HG02870 (cell line): ENCODE measurements at regions not wholly inside any gene's neighbourhood (a gene's known extent, or its start where the extent isn't known, plus 50 kb on each side); places are given as distances from the start of the nearest gene placed in this dataset.

Experiments used
- ATAC-seq: cut with Tn5 transposase; IDR thresholded peaks from one replicate; pipeline ENCODE4 v1.9.1; 2021; ENCODE audit warnings: mild to moderate bottlenecking, moderate library complexity; ENCODE audit not compliant: unreplicated experiment

DNA sequence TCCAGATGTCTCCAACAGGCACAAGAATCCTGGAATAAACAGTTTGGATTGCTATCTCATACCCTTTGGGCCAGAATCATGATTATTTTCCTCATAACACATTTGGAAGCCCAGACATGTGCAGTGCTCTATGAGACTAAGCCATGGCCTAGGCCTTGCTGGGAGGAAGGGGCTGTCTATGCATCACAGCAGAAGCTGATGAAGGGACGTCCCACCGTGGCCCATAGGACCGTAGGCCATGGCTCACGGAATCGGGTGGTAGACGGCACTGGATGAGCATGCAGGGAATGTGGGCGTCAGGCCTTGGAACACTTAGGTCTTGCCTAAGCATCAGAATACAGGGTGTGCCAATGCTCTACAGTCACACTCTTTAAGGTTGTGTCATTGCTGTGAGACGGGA, 283.8 kb upstream of the TSHZ3 start:
- ATAC-seq = no peak

DNA sequence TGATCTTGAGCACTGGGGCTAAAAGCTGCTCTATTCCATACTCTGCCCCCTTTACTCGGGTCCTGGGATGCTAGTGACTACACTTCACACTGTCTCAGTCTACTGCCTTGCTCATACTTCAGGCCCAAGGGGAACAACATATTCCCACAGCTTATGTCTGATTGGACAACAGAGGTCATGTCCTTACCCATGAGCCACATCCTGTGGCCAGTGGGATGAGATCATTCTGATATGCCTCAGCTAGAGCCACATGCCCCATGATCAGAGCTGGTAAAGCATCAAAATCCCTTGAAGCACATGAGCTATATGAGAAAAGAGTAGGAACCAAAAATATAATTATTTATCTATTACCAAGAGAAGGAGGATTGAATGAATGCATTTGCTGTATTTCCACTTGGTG, 290.1 kb upstream of the TSHZ3 start:
- ATAC-seq = no peak

DNA sequence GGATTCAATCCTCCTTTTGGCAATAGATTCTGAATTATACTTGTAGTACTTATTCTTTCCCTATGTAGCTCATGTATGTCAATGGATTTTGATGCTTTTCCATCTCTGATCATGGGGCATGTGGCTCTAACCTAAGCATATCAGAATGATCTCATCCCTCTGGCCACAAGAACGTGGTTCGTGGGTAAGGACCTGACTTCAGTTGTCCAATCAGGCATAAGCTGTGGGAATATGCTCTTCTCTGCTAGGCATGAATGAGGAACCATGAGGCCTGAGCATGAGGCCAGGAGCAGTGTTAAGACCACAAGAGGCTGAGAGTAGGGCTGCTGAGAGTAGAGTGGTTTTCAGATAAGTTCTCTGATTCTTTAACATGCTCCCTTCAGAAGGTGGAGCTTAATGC, 292.4 kb upstream of the TSHZ3 start:
- ATAC-seq = no peak

DNA sequence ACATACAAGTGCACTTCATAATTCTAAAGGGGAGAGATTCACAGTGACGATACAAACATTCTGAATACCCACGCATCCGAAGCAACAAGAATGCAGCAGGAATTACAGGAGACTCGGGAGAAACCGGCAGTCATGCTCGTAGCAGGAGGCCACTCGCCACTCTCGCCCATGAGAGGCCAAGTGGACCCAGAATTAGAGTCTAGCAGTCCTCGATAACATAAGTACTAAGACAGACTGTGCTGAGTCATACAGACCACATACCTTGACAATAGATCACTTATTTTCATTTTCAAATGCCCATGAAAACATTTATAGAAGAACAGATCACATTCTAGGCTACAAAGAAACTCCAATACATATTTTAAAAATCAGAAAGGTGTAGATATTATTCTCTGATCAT, 299.1 kb upstream of the TSHZ3 start:
- no peak for ATAC-seq

DNA sequence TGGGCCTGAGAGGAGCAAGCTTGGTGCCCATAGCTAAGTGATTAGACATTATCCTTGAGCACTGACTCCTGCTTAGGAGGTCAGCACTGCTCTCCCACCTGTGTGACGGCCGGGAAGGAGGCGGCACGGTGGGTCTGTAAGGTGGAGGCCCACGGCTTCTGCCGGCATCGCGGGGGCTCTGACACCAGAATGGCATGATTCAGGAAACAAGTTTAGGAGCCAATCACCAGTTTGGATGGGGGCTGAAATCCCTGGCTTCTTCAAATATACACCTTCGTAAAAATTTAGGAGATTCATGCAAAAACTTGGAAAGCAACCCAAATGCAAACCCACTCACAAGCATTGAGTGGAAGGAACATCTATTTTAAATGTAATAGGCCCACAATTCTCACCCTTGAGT, 307.3 kb upstream of the TSHZ3 start:
- ATAC-seq = no peak

DNA sequence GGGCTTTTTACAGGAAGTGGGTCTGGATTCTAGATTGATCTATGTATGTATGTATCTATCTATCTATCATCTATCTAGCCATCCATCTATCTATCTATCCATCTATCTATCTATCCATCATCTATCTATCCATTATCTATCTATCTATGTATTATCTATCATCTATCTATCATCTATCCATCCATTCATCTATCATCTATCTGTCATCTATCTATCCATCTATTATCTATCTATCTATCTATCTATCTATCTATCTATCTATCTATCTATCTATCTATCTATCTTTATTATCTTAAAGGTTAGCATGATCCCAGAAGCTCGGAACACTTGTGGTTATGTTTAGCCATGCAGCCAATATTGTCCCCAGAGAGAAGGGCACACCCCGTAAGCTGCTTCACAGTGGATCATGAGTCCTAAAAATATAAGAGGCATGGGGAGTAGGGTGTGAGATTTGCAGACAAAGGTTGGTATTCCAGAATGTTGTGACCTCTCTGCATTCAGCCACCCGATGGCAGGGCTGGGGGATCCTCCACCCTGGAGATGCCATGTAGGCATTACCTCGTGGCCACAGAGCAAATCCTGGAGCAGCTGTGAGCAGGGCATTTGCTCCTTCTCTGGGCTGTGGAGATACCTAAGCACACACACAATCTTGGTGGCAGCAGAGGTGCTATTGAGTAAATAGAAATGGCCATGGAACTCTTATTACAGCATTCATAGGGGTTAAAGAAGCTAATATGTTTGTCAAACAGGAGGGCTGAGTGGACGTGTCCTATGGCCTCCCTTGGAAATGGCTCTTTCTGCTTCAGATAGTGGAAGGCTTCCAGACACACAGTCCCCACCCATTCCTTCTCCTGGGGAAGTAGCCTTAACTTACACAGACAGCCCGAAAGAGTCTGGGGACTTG, 310.0 kb upstream of the TSHZ3 start:
- ATAC-seq = no peak

DNA sequence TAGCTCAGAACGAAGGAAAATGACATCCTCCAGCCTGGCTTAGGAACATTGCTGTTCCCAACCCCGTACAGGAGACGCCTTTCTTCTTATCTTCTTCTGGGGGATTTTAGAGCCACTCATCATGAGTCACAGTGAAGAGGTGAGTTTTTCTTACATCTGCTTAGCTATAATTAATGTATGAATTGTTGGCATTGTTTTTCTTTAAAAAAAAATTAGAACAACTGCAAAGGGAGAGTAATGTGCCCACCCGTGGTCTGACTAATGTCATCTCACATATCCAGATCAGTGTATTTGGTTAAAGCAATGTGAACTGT, 310.6 kb upstream of the TSHZ3 start:
- no peak for ATAC-seq

DNA sequence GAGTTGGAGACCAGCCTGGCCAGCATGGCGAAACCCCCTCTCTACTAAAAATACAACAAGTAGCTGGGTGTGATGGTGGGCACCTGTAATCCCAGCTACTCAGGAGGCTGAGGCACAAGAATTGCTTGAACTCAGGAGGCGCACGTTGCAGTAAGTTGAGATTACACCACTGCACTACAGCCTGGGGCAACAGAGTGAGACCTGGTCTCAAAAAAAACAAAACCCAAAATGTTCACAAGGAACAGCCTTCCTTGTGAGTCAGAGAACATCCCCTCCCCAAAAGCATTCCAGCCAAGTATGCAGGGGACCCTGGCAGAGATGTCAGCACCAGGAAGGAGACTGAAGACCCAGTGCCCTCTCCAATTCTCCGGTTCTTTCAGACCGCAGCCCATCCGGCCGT, 314.9 kb upstream of the TSHZ3 start:
- no peak for ATAC-seq

DNA sequence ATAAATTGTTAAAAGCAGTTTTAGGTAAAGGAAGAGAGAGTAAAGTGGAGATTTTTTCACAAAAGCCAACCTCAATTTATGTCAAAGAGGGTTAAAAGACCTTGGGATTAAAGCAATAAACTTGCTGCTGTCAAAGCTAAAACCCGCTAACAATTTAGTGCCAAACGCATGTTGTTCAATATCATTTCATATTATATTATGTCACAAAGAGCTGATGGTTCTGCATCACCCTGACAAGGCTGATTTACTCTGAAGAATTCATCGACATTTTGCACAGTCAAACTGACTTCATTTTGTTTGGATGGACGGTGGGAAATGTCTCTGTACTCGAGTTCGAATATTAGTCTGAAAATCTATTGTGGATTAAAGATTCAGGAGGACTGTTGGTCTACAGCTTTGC, 315.8 kb upstream of the TSHZ3 start:
- ATAC-seq = no peak

DNA sequence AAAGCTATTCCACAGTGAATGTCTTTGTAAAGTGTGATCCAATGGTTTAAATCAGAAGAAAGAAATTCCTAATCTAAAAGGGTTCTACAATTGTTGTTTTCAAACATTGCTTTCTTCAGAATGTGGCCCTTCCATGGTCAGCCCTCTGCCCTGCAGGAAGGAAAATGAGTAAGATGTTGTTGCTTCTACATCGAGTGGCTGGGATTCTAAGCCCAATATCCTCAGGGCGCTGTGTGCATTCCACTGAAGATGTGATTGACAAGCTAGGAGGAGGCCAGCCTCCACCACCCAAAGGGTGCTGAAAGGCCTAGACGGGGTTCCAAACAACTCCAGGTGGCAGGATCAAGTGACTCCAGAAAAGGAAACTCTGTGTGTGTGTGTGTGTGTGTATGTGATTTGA, 316.9 kb upstream of the TSHZ3 start:
- ATAC-seq = no peak

DNA sequence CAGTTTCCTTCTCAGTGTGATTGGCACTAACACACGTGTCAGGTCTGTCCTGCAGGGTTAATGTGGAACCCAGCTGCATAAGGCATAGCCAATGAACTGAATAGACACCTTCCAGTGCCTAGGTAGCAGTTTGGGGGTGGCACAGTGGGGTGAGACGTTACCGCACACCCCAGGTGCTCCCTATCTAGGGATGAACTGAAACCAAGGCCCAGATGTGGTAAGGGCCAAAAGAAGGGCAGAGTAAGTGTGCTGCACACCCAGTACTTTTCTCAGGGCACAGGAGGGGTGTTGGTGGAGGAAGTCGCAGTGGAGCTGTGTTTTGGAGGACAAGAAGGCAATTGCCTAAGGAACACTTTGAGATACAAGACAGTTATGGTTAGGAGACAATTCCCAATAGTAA, 317.9 kb upstream of the TSHZ3 start:
- ATAC-seq = no peak

DNA sequence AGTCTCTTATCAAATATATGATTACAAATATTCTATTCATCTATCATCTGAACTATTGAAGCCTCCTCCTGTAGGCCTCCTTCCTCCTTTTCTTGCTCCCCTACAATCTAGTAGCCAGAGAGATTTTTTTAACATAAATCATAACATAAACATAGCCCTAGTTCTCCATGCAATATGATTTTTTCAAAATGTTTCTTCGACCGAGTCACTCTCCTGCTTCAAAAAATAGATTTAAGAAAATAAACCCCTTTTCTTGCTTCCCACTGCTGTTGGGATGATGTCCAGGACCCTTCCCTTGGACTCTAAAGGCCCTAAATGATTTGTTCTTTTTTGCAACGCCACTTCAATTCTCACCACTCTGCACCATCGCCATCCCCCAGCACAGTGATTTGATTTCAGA, 319.7 kb upstream of the TSHZ3 start:
- ATAC-seq = no peak

DNA sequence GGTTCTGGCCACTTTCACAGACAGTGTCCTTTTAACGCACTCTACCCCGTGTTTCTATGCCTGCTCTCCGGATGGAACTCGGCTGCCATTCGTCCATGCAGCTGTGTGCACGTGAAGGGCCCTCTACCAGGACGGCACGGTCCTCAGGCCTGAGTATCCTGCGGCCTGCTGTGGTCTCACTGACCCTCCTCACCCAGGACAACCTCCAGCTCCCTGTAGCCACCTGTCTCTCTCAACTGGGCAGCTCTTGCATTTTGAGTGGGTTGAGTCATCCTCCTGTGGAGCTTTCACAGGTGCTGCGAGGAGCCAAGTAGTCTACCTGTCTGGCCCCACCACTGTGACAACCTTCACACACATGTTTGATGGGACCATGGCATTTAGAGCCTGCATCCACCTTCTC, 321.7 kb upstream of the TSHZ3 start:
- ATAC-seq = no peak

DNA sequence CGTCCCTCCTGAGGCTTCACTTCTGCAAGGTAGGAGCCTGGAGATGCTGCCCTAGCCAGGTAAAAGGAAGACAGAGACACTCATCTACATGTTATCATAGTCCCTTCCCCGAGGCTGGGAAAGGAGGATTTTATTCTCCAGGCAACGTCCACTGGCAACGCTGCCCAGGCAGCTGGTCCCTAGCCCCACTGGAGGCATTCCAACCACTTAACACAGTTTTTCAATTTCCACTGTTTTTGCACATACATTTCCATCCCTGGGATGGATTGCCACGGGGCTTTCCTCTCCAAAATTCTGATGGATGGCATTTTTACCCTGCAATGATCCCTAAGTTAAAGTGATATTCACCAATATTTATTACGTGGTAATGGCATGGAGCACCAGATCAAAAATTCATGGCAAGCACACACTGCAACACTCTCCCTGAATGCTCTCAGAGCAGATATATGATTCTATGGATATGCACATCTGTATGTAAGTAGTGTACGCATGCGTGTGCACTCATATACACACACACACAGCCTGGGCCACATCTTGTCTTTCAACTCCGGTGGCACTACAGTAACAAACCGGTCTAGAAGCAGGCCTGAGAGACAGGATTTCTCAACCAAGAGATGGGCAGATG, 322.3 kb upstream of the TSHZ3 start:
- no peak for ATAC-seq

DNA sequence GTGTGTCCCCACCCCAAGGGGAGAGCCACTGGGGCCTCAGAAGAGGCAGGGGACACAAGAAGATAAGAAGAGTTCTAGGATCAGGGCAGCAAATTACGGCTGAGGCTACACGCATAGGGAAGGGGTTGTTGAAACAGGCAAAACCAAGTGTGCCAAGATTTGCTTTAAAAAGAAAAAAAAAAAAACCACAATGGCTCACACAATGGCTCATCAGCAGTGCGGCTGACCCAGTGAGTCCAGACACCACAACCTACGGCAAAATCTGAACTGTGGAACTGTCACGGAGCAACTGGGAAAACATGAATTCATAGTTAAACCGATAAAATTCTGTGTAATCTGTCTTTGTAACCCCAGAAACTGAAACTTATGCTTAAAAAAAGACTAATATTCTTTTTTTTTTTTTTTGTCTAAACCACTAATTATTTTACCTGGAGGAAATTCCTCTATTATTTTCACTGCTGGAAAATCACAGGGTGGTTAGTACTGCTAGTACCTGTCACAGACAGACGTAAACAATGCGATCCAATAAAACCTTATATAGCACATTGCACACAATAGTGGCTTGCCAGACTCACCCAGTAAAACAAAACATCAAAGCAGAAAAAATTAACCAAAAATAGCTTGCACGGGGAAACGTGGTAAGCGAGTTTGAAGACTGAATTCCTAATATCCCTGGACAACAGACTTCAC, 325.4 kb upstream of the TSHZ3 start:
- no peak for ATAC-seq

DNA sequence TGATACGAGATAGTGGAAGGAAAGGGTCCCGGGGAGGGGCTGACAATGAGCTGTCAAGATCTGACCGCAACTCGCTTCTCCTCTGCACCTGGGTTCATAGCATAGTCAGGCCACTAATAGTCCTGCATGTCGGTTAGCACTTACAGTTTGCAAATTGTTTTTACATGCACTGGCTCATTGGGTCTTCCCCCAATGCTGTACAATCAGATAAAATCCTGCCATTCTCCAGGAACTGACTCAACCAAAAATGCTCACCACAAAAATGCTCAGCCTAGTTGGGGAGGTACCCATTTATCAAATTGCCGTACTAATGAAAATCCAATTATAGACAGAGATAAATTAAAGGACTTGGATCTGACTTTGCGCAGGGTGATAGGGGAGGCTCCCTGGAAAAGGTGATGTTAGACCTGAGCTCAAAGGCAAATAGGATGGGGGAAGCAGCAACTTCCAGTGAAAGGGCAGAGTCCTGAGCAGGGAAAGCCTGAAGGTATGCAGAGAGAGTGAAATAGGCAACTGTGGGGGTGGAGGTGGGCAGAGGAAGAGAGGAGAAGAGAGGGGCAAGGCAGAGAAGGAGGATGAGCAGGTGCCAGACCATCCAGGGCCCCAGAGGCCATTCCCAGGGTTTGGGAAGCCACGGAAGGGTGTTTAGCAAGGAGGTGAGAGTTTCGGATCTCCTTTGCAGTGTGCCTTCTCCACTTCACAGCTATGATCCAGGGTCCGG, 326.1 kb upstream of the TSHZ3 start:
- ATAC-seq = no peak

DNA sequence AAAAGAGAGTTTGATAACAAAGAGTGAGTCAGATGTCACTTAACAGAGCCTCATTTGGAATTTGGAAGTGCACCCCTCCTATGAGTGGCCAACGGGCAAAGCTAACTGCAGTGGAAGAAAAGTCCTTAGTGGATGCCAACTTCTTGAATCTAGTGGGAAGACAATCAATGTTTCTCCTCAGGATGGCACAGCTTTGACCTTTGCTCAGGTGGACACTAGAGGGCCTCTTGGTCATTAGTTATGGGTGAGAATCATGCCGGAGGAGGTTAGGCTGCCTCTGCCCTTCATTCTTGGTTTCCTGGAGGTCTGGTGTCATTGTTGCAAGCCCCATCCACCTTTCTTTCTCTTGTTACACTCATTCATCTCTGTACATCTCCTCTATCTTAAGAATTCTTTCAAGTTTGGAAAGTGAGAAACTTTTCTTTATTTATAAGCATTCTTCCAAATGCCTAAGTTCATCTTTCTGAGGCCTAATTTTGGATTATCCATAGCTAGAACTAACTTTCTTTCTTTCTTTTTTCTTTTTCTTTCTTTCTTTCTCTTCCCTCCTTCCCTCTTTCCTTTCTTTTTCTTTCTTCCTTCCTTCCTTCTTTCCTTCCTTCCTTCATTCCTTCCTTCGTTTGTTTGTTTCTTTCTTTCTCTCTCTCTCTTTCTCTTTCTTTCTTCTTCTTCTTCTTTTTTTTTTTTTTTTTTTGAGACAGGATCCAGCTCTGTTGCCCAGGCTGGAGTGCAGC, 327.2 kb upstream of the TSHZ3 start:
- ATAC-seq = no peak

DNA sequence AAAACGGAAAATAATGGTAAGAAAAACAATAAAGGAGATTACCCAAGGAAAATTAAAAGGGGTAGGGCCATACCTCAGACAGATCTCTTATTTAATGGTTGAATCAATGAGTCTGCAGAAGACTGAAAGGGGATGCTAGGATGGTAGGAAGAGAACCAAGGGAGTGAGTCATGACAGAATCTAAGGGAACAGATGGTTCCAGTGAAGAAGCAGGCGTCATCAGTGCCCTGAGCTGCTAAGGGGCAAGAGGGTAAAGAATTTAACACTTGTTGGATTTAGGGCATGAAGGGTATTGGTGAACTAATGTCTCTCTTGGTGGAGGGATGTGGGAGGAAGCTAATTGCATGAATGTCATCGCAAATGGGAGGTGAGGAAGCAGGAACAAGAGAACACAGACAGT, 329.2 kb upstream of the TSHZ3 start:
- no peak for ATAC-seq

DNA sequence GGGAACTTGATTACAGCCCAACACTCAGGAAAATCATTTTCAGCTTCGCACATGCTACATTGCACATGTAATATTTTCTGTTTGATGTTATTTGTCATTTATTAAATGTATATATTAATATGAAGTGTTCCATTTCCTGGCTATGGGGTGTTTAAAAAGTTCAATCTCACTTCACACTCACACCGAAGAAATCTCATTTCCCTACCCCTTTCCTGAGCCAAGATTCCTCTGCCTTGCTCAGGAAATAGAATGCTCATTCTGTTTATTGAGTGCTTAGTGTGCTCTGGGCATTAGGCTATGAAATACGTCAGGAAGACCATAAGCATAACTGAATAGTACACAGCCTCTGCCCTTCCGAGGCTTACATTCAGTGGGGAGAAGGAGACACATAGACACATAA, 331.9 kb upstream of the TSHZ3 start:
- ATAC-seq = no peak

DNA sequence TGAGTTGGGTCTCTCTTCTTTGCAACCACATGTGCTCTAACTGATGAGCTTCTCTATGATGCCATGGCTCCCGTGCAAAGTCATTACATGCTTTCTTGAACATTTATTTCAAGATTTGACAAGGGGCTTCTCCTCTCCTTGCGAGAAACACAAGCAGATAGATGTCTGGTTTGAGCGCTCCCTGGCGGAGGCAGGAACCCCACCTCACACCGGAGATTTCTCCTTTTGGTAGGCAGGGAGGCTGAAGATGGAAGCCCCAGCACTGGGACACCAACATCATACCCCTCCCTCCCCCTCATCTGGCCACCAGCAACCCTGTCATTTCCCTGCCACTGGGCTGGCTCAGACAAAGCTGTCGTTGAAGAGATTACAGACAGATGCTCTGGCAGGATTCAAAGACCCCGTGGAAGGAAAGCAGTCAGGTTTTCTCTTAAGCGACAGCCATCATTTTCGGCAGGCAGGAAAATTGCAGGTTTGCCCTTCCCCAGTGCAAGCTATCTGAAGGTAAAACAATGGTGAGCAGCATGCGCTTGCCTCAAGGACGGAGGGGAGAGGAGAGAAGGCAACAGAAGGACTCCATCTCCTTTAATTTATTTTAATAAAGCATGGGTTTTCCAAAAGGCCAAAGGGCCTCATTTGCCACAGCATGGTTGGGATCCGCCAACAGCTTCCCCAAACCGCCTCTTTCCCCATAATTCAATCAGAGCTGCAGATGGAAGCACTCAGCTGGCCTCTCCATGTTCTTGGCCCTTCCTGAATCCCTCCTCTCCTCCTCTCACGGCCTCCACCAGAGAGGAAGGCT, 344.1 kb upstream of the TSHZ3 start:
- no peak for ATAC-seq
